Superior temporal gyrus (tissue), 1 donor: ENCODE measurements at regions not wholly inside any gene's neighbourhood (a gene's known extent, or its start where the extent isn't known, plus 50 kb on each side); places are given as distances from the start of the nearest gene placed in this dataset.
"Not testable (repeated sequence)": the region's sequence is repeated elsewhere in the genome, so short reads cannot be mapped to it uniquely, and the experiment has no call there.

Experiments used
- DNase-seq: peaks from one replicate; pipeline ENCODE4 v3.0.0-alpha.2; 2016; ENCODE audit errors: extremely low spot score

GRCh38 chr16:6009151-6009550 is 911.6 kb upstream of the EEF2KMT start:
- no peak for DNase-seq

- DNase-seq, result no peak
These were observed 911.1 kb upstream of the EEF2KMT start for GRCh38 chr16:6008670-6009069.

GRCh38 chr16:5993356-5993755 is 895.8 kb upstream of the EEF2KMT start:
- DNase-seq, result no peak

GRCh38 chr16:5982979-5983378 is 885.4 kb upstream of the EEF2KMT start:
- no peak for DNase-seq

GRCh38 chr16:5979905-5980550 is 882.4 kb upstream of the EEF2KMT start:
- DNase-seq, result no peak

- no peak for DNase-seq
These were observed 879.7 kb upstream of the EEF2KMT start for GRCh38 chr16:5977329-5977728.

GRCh38 chr16:5972747-5973146 is 875.2 kb upstream of the EEF2KMT start:
- no peak for DNase-seq

- DNase-seq, result peak; percentile 24
These were observed 874.3 kb upstream of the EEF2KMT start for GRCh38 chr16:5971924-5972323.

GRCh38 chr16:5971106-5971505 is 873.5 kb upstream of the EEF2KMT start:
- no peak for DNase-seq

- no peak for DNase-seq
These were observed 868.4 kb upstream of the EEF2KMT start for GRCh38 chr16:5966004-5966403.

GRCh38 chr16:5965321-5965720 is 867.7 kb upstream of the EEF2KMT start:
- DNase-seq, result no peak

GRCh38 chr16:5951486-5951885 is 853.9 kb upstream of the EEF2KMT start:
- no peak for DNase-seq

GRCh38 chr16:5944971-5945370 is 847.4 kb upstream of the EEF2KMT start:
- no peak for DNase-seq

GRCh38 chr16:5938607-5939006 is 841.0 kb upstream of the EEF2KMT start:
- DNase-seq, result no peak

GRCh38 chr16:5932906-5933305 is 835.3 kb upstream of the EEF2KMT start:
- no peak for DNase-seq

GRCh38 chr16:5928476-5929065 is 831.0 kb upstream of the EEF2KMT start:
- no peak for DNase-seq

- DNase-seq, result no peak
These were observed 828.3 kb upstream of the EEF2KMT start for GRCh38 chr16:5925850-5926249.

- DNase-seq, result no peak
These were observed 825.1 kb upstream of the EEF2KMT start for GRCh38 chr16:5922686-5923085.

- no peak for DNase-seq
These were observed 821.1 kb upstream of the EEF2KMT start for GRCh38 chr16:5918567-5919130.

GRCh38 chr16:5917436-5918195 is 820.0 kb upstream of the EEF2KMT start:
- DNase-seq, result no peak

- no peak for DNase-seq
These were observed 819.2 kb upstream of the EEF2KMT start for GRCh38 chr16:5916711-5917191.

GRCh38 chr16:5911241-5911640 is 813.6 kb upstream of the EEF2KMT start:
- no peak for DNase-seq

GRCh38 chr16:5909556-5909955 is 812.0 kb upstream of the EEF2KMT start:
- not testable (repeated sequence) for DNase-seq
